ENCODE measurements at regions not wholly inside any gene's neighbourhood (a gene's known extent, or its start where the extent isn't known, plus 50 kb on each side); places are given as distances from the start of the nearest gene placed in this dataset.
"Not testable (repeated sequence)": the region's sequence is repeated elsewhere in the genome, so short reads cannot be mapped to it uniquely, and the experiment has no call there.

DNA sequence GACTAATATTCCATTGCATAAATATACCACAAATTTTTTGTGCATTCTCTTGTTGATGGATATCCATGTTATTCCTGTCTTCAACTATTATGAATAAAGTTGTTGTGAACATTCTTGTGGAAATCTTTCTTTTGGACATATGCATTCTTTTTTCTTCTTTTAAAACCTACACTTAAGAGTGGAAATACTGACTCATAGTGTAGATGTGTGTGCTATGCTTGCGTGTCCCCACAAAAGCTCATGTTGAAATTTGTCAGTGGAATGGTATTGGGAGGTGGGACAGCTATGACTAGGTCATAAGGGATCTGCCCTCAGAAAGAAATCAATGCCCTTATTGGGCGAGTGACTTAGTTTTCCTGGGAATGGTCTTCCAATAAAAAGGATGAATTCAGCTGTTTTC, 203.6 kb upstream of the PRSS58 start:
- DNase-seq: no peak

- no peak for DNase-seq
These were observed 202.7 kb upstream of the PRSS58 start for GRCh38 chr7:142460402-142461117.

DNA sequence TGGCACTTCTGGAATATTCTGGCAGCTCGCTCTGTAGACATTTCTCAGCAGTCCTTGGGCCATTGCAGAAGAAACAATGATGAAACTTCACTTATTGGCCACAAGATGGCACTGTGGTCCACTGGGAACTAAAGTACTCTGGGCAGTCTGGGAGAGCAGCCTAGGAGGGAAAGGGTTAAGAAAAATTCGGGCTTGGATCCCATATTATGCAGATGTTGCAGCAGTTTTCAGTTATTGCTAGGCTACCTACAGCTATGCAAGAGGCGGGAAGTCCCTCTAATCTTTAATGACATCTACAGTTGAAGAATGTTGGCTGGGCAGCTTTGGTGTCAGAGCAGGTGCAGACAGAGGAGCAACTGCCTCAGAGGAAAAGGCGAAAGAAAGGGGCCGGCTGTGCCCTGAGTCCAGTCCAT, 201.7 kb upstream of the PRSS58 start:
- DNase-seq: peak; percentile 13

GRCh38 chr7:142457146-142457703, 199.4 kb upstream of the PRSS58 start:
- DNase-seq: no peak

- no peak for DNase-seq
These were observed 197.5 kb upstream of the PRSS58 start for GRCh38 chr7:142455392-142455791.

- DNase-seq: no peak
These were observed 197.0 kb upstream of the PRSS58 start for GRCh38 chr7:142454862-142455261.

GRCh38 chr7:142452791-142453190, 194.9 kb upstream of the PRSS58 start:
- DNase-seq: no peak

GRCh38 chr7:142451817-142452216, 194.0 kb upstream of the PRSS58 start:
- DNase-seq: no peak

DNA sequence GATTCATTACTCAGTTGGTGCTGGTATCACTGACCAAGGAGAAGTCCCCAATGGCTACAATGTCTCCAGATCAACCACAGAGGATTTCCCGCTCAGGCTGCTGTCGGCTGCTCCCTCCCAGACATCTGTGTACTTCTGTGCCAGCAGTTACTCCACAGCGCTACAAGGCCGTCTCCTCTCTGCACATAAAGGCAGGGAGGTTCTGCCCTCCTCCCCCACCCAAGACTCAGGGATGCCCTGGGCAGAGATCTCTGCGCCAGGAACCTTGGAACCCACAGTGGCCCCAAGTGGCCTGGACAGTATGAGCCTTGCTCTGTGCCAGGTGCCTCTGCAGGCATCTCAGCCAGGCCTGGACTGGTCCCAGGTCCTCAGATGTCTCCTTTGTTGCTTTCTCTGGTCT, 193.4 kb upstream of the PRSS58 start:
- DNase-seq: no peak

- no peak for DNase-seq
These were observed 192.8 kb upstream of the PRSS58 start for GRCh38 chr7:142450695-142451094.

DNA sequence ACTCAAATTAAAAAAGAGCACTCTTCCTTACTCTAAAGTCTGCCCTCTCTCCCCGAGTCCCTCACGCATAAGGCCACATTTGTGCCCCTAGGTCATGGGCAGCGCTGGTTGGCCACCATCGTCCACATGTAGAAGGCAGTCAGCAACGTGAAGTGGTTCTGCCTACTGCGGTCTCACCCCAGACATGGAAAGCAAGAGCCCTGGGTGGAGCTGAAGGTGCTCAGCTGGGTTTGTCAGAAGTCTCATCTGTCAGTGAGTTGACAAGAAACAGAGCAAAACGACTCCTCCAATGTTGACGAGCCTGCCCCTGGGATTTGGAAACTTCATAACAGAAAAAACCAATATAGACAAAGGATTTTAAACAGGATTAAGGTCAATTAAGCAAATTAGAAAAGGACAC, 192.3 kb upstream of the PRSS58 start:
- no peak for DNase-seq

DNA sequence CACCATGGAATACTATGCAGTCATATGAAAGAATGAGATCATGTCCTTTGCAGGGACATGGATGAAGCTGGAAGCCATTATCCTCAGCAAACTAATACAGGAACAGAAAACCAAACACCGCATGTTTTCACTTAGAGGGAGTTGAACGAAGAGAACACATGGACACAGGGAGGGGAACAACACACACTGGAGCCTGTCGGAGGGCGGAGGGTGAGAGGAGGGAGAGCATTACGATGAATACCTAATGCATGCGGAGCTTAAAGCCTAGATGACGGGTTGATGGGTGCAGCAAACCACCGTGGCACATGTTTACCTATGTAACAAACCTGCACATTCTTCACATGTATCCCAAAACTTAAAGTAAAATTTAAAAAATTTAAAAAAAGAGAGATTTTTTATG, 191.0 kb upstream of the PRSS58 start:
- not testable (repeated sequence) for DNase-seq

DNA sequence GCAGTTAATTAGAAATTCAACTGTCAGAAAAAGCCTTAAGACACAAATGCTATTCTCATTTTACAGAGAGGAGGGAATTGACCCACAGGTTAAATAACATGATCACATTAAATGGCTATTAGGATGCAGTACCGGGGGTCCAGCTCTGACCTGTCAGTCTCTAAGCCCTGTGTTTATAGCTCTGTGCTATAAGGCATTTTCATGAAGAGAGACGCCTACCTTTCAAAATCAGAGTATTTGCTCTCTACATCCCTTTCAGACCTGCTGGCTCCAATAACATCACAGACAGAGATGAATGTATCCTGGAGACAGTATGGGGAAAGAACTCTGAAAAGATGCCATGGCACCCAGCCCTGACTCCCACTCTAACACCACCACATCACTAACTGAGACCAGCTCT, 189.9 kb upstream of the PRSS58 start:
- no peak for DNase-seq

- no peak for DNase-seq
These were observed 187.3 kb upstream of the PRSS58 start for GRCh38 chr7:142445019-142445686.

DNA sequence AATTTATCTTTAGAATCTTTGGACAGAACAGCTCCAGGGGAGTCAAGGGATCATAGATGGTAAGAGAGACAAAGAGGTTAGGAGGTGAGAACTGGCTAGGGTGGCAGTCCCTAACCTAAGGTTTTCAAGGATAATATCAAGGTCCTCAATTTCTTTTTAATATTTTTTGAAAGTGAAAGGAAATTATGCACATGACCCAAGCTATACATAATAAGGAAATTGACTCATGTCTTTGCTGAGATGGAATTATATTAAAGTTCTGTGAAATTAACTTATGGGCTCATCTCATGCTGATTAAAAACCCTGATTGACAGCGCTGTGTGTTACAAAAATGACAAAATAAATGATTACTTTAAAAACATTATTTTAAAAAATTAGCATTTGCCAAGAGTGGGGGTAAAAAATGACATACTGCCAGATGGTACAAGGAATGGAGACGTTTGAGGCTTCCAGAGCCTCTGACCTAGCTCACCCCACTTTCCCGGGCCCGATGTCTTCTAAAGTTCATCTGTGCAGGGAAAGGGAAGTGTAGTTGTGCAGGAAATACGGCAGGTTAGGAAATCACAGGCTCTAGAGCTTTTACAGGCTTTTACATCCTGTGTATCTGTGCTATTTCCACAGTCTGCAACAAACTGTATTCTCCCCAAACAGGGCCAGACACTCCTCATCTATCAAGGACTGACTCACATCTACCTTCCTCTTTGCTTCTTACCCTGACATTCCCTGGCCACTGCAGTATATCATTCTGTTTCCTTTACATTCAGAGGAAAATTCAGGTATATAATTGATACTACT, 185.6 kb upstream of the PRSS58 start:
- no peak for DNase-seq

DNA sequence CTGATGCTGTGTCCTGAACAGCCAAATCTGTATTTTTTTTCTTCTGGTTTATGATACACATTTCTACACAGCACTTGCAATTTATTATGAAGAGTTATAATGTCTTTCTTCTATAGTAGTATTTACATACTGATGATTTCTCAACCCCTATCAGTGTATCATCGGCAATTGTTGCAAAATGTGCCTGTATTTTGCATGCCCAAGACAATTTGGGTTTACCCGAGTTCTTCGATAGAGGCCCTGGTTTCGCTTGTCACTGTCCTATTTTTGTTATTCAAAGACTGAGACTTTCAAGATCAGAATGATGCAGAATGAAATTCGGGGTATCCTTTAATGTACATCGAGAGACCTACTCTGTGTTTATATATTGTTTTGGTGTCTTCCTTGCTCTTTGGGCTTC, 184.5 kb upstream of the PRSS58 start:
- DNase-seq: no peak

GRCh38 chr7:142440906-142441411, 183.1 kb upstream of the PRSS58 start:
- no peak for DNase-seq

DNA sequence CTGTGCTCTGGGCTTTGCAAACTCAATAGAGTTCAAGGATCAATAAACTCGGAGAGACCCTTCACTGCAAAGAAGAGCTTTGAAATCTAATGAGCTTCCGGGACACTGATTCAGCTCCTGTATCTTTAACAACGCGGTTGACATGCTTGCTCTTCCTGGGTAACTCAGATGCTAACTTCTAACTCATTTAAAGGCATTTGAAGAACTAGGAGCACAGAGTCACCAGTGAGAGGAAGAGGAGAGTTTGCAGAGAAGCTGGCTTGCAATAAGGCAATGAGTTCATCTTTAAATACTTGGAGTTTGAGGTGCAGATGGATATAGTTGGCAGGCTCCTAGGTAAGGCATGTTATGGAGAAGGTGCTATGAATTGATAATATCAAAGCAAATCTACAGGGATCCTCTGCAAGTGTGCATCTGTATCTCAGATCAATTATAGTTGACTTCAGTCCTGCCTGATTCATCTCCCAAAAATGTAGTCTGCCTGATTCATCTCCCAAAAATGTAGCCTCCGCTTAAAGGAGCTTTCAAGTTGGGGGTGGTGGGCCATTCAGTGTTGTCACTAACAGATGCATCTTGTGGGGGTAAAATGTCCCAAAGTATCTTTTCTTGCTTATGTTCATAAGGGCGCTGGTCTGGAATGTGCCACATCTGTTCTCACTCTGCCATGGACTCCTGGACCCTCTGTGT, 182.5 kb upstream of the PRSS58 start:
- DNase-seq: no peak

GRCh38 chr7:142439739-142440138, 181.9 kb upstream of the PRSS58 start:
- no peak for DNase-seq

- no peak for DNase-seq
These were observed 181.2 kb upstream of the PRSS58 start for GRCh38 chr7:142438923-142439515.

DNA sequence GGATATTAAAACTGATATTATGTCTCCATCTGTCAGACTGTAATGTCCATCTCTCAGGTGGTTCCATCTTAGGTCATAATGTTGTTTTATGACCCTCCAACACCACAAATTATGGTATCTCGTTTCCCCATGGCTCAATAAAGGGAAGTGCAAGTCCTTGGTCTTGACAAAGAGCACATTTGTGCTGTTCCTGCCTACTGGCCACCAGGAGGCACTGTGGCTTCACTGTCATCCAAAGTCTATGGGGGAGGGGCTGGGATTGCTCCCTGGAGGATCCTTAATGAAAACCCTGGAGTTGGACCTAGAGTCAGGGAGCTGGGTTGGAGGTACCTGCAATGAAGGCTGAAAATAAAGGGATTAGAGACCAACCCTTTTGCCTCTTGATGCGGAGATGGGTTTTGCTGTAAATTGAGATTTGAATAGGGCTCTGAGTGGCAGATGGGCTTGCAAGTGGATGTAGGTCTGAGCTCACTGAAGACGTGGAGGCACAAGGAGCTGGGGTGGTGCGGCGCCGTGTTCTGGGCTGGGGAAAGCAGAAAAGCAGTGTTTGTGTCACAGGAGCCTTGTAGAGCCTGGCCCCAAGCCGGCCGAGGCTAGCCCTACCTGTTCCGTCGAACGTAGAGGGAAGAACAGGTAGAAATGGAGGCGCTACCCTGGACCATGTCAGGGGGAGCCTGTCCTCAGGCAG, 180.5 kb upstream of the PRSS58 start:
- DNase-seq: no peak

GRCh38 chr7:142437741-142438140, 179.9 kb upstream of the PRSS58 start:
- DNase-seq: no peak
